ENCODE measurements at regions not wholly inside any gene's neighbourhood (a gene's known extent, or its start where the extent isn't known, plus 50 kb on each side); places are given as distances from the start of the nearest gene placed in this dataset.
"Not testable (repeated sequence)": the region's sequence is repeated elsewhere in the genome, so short reads cannot be mapped to it uniquely, and the experiment has no call there.

DNA sequence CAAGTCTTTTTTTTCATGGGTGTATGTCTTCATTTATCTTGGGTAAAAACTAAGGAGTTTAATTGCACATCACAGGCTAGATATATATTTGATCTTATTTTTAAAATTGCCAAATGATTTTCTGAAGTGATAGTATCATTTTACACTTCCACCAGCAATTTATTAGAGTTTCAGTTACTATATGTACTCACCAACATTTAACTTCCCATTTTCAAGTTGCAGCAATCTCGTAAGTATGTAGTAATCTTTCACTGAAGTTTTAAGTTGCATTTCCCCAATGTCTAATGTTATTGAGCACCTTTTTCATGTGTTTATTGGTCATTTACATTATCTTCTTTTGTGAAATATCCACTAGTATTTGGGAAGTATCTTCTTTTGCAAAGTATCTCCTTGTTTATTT lies 277.4 kb upstream of the CNR1 start:
- DNase-seq (ENCODE audit: low read depth) = no peak
- TF ChIP-seq, protein P1, sequence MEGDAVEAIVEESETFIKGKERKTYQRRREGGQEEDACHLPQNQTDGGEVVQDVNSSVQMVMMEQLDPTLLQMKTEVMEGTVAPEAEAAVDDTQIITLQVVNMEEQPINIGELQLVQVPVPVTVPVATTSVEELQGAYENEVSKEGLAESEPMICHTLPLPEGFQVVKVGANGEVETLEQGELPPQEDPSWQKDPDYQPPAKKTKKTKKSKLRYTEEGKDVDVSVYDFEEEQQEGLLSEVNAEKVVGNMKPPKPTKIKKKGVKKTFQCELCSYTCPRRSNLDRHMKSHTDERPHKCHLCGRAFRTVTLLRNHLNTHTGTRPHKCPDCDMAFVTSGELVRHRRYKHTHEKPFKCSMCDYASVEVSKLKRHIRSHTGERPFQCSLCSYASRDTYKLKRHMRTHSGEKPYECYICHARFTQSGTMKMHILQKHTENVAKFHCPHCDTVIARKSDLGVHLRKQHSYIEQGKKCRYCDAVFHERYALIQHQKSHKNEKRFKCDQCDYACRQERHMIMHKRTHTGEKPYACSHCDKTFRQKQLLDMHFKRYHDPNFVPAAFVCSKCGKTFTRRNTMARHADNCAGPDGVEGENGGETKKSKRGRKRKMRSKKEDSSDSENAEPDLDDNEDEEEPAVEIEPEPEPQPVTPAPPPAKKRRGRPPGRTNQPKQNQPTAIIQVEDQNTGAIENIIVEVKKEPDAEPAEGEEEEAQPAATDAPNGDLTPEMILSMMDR (IDR thresholded peaks at IDR 0.05; ENCODE audit: insufficient read depth, low read depth, low read length, missing control alignments) = no peak
- H3K4me3 ChIP-seq (ENCODE audit: low read length) = no peak overlapping the region

DNA sequence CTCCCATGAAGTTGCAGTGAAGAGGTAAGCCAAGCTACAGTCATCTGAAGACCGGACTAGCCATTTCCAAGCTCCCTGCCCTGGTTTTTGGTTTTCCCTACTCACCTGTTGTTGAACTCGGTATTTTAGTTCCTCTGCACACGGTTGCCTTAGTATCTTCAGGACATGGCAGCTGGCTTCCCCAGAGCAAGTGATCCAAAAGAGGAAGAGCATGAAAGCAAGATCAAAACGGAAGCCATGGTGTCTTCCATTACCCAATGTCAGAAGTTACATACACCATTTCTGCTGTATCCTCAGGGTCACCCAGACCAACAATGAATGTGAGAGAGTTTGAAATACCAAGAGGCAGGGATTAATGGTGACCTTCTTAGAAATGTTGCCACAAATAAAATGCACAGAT lies 276.6 kb upstream of the CNR1 start:
- TF ChIP-seq, protein P1 (IDR thresholded peaks at IDR 0.05; ENCODE audit: insufficient read depth, low read depth, low read length, missing control alignments) = no peak
- H3K4me3 ChIP-seq (ENCODE audit: low read length) = no peak overlapping the region
- DNase-seq (ENCODE audit: low read depth) = no peak

DNA sequence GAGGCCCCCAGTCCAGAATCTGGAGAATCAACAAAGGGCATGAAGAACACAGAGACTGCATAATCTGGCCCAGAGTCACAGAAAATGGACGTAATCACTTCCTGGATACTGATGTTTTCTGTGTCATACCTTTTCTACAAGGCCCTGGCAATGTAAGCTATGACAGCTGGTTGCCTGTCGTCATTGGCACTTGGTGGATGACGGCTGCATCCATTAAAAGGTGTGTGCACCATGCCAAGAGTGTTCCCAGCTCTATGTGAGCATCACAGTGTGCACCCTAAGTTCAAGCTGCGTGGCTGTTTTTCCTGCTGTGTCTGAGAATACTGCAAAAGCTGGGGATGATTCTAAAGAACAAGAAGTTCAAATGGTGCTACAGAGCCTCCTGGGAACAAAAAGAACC lies 275.2 kb upstream of the CNR1 start:
- TF ChIP-seq, protein P1 (IDR thresholded peaks at IDR 0.05; ENCODE audit: insufficient read depth, low read depth, low read length, missing control alignments) = no peak
- no peak overlapping the region for H3K4me3 ChIP-seq (ENCODE audit: low read length)
- no peak for DNase-seq (ENCODE audit: low read depth)

DNA sequence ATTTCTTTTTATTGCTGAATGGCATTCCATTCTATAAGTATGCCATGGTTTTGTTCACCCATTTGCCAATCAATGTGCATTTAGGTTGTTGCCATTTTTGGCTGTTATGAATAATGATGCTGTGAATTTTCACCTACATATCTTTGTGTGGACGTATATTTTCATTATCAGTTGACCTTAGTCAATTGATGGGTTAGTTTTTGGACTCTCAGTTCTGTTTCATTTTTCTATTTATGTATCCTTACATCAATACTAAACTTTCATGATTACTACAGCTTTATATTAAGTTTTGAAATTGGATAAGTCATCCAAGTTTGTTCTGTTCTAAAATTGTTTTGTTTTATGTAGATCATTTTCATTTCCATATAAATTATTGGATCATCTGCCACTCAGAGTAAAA lies 261.9 kb upstream of the CNR1 start:
- no peak overlapping the region for H3K4me3 ChIP-seq (ENCODE audit: low read length)
- TF ChIP-seq, protein P1 (IDR thresholded peaks at IDR 0.05; ENCODE audit: insufficient read depth, low read depth, low read length, missing control alignments) = no peak
- no peak for DNase-seq (ENCODE audit: low read depth)

DNA sequence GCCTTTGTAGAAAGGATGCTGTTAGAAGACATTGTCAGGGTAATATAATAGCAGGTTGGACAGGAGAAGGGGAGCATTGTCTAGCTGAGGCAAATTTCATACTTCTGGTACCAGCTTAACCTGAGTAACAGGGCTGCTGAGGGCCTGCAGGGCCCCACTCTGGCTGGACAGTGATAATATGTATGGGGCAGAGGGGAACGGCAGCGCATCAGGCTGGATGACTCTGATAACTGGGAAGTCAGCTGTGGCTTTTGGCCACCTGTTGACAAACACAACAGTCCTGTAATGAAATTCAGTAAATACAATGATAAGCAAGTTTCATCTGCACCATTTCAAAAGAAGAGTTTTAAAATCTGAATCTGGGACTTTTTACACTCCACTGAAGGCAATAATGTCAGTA lies 259.9 kb upstream of the CNR1 start:
- no peak overlapping the region for H3K4me3 ChIP-seq (ENCODE audit: low read length)
- DNase-seq (ENCODE audit: low read depth) = no peak
- TF ChIP-seq, protein P1 (IDR thresholded peaks at IDR 0.05; ENCODE audit: insufficient read depth, low read depth, low read length, missing control alignments) = no peak

DNA sequence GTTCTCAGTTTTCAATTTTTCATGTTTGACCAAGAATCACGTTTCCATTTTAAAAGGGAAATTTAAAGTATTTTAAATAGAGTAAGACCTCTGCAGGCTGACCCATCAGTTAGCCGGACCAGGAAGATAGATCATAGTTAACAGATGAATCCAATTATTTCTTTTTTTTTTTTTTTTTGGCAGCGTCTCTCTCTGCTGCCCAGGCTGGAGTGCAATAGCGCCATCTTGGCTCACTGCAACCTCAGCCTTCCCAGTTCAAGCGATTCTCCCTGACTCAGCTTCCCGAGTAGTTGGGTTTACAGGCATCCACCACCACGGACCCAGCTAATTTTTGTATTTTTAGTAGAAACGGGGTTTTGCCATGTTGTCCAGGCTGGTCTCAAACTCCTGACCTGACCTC lies 256.7 kb upstream of the CNR1 start:
- TF ChIP-seq, protein P1 (IDR thresholded peaks at IDR 0.05; ENCODE audit: insufficient read depth, low read depth, low read length, missing control alignments) = no peak
- DNase-seq (ENCODE audit: low read depth) = no peak
- no peak overlapping the region for H3K4me3 ChIP-seq (ENCODE audit: low read length)

DNA sequence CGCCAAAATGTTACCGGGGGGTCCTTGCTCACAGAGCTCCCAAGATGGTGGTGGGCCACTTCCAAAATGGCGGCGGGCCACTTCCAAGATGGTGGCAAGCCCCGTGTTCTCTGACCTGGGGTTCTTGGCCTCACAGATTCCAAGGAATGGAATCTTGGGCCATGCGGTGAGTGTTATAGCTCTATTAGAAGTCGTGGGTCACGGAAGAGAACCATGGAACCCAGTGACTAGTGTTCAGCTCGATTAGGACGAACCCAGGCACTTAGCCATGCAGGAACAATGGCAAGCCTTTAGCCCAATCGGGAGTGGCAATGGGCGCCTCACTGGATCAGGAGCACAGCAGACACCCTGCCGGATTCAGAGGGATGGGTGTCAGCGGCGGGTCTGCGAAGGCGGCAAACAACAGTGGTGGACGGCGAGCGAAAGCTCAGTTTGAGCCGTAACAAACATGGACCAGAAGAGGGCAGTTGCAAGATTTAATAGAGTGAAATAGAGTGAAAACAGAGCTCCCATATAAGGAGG lies 254.9 kb upstream of the CNR1 start:
- not testable (repeated sequence) for DNase-seq (ENCODE audit: low read depth); H3K4me3 ChIP-seq (ENCODE audit: low read length)

DNA sequence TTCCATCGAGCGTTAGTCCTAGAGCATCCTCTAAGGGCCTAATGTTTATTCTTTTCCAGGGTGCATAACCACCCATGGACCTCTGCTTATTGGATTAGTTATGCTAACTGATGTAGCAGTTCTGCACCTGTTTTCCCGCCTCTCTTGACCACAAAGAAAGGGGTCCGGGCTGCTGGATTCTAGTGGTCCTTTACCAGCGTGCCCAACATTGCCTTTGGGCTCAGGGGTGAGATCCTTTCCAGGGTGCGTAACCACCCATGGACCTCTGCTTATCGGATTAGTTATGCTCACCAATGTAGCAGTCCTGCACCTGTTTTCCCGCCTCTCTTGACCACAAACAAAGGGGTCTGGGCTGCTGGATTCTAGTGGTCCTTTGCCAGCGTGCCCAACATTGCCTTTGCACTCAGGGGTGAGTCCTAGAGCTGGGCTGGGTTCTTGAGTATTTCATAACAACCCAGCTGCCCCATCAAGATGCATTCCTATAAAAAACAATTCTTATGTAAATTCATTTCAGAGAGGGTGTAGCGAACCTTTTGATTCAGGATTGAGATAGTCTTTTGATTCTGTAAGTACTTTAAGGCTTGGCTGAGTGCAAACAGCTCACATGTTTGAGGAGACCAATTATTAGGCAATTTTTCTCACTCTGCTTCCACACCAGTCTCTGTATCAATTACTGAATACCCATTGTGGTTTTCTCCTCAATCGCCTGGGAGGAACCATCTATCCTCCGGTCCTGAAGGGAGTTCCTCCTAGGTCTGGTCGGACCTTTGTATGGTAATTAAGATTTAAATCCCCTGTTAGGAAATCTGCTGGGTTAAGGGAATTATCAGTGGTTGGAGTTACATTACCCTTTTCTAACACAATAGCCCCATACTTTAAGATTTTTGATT lies 253.0 kb upstream of the CNR1 start:
- H3K4me3 ChIP-seq (ENCODE audit: low read length); DNase-seq (ENCODE audit: low read depth): not testable (repeated sequence)

DNA sequence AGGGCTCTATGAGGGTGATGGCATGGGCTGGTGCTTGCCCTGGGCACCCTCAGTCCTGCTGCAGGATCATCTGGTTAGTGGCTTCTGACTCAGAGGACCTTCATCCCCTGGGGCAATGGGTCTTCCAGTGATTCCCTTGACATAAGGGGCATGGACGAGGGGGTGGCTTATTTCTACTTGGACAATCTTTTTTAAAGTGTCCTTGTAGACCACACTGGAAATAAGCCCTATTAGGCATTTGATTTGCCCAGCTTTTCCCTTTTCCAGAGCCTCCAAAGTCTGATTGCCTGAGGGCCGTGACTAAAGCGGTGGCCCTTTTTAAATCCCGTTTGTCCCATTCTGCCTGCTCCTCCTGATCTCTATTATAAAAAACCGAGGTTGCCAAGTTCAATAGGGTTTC lies 251.2 kb upstream of the CNR1 start:
- DNase-seq (ENCODE audit: low read depth); H3K4me3 ChIP-seq (ENCODE audit: low read length): not testable (repeated sequence)
